ENCODE measurements at regions not wholly inside any gene's neighbourhood (a gene's known extent, or its start where the extent isn't known, plus 50 kb on each side); places are given as distances from the start of the nearest gene placed in this dataset.
"Not testable (repeated sequence)": the region's sequence is repeated elsewhere in the genome, so short reads cannot be mapped to it uniquely, and the experiment has no call there.

GRCh38 chr4:179365932-179366331, 1923.7 kb upstream of the AGA start:
- DNase-seq = not testable (repeated sequence)

- DNase-seq = no peak
These were observed 1930.0 kb upstream of the AGA start for GRCh38 chr4:179372242-179372641.

GRCh38 chr4:179372746-179373145, 1930.5 kb upstream of the AGA start:
- DNase-seq = no peak

GRCh38 chr4:179378847-179379246, 1936.6 kb upstream of the AGA start:
- DNase-seq = not testable (repeated sequence)

- no peak for DNase-seq
These were observed 1950.5 kb upstream of the AGA start for GRCh38 chr4:179392787-179393186.

GRCh38 chr4:179398414-179398813, 1956.2 kb upstream of the AGA start:
- DNase-seq = no peak

- DNase-seq = no peak
These were observed 1957.0 kb upstream of the AGA start for GRCh38 chr4:179399054-179399782.

- DNase-seq = no peak
These were observed 1973.0 kb upstream of the AGA start for GRCh38 chr4:179415037-179415846.

GRCh38 chr4:179415847-179416223, 1973.6 kb upstream of the AGA start:
- DNase-seq = no peak

- DNase-seq = no peak
These were observed 1975.1 kb upstream of the AGA start for GRCh38 chr4:179417357-179417756.

GRCh38 chr4:179437962-179438361, 1995.7 kb upstream of the AGA start:
- no peak for DNase-seq

GRCh38 chr4:179441596-179441995, 1999.4 kb upstream of the AGA start:
- no peak for DNase-seq

- DNase-seq = no peak
These were observed 2005.1 kb upstream of the AGA start for GRCh38 chr4:179447308-179447707.

GRCh38 chr4:179465131-179465797, 2023.0 kb upstream of the AGA start:
- no peak for DNase-seq

GRCh38 chr4:179467878-179468277, 2025.6 kb upstream of the AGA start:
- no peak for DNase-seq

GRCh38 chr4:179472164-179472563, 2029.9 kb upstream of the AGA start:
- no peak for DNase-seq

GRCh38 chr4:179478608-179479007, 2036.4 kb upstream of the AGA start:
- no peak for DNase-seq

GRCh38 chr4:179485781-179486180, 2043.5 kb upstream of the AGA start:
- no peak for DNase-seq

GRCh38 chr4:179486570-179487335, 2044.5 kb upstream of the AGA start:
- no peak for DNase-seq

- no peak for DNase-seq
These were observed 2050.2 kb upstream of the AGA start for GRCh38 chr4:179492260-179493080.

- no peak for DNase-seq
These were observed 2061.7 kb upstream of the AGA start for GRCh38 chr4:179503976-179504375.

- DNase-seq = no peak
These were observed 2067.3 kb upstream of the AGA start for GRCh38 chr4:179509489-179509888.

Measured in DMS 273 treated with DMSO at 0.1 percent for 48 hours (cell line).